SIG-M5 treated with dmso at 0.1 percent for 504 hours (cell line): ENCODE measurements at regions not wholly inside any gene's neighbourhood (a gene's known extent, or its start where the extent isn't known, plus 50 kb on each side); places are given as distances from the start of the nearest gene placed in this dataset.
"Not testable (repeated sequence)": the region's sequence is repeated elsewhere in the genome, so short reads cannot be mapped to it uniquely, and the experiment has no call there.

ENCODE experiments used
- DNase-seq: peaks from one replicate; lab custom pipeline; 2025; ENCODE audit not compliant: unreplicated experiment; lab: John Stamatoyannopoulos, UW

DNA sequence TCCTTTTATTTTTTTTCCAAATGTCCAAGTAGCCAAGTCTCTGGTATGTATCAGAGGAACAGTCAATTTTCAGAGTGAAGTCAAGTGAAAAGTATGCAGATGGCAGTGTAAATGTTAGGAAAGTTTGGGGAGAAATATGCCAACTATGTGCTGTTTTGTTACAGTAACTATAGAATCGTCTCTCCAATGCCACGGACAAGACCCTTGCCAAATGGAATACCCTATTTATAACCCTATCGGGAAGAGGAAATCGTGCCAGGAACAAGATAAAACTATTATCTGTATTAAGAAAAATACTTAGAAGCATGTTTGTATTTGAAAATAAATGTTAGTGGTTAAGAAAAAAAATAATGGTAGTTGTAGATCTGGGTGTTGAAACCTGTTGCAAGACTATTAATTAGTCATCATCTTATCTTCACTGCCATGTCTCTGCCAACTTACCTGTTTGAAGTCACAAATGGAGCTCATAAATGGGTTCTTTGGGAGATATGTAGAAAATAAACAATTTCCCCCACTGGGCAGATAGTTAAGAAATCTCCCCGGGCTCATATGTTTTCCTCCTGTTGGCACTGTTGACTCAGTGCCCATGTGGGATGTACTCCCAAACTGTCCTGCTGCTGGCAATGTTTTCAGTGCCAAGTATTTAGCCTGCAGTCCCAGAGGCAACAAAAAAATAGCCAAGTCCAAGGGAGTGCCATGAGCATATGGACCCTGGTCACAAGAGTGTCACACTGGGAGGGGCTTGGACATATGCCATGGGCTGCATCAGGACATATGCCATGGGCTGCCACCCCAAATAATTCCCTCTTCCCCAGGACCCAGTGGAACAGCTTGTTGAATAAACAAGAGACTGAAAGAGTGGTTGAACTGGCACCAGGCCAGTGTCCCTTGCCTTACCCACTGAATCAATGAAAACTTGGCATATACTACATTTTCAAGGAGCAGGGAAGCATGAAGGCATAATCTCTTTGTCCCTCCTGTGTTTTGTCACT, 366.9 kb downstream of the OSR1 start:
- peak; percentile 28 for DNase-seq

DNA sequence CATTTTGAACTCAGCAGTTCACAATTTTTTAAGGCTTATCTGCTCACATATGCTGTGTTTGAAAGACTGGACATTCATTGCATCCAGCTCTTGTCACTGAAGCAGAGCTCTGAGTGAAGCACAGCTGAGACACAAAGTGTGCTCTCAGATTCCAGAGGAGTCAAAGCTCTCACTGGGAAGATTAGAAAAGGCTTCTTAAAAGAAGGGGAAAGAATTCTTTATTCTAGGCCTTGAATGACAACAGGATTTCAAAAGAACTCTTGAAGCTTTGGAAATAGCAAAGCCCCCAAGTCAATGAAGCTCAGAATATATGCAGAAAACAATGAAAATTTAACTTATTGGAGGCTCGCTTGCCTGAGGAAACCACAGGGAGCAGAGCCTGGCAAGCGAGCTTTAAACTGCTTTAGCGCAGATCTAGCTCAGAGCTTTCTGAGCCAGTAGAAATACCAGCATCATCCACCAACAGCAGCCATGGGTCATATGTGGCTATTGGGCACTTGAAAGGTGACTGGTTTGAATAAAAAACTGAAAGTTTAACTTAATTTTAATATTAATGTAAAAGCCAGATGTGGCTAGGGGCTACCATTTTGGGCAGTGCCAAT, 369.7 kb downstream of the OSR1 start:
- DNase-seq: no peak

DNA sequence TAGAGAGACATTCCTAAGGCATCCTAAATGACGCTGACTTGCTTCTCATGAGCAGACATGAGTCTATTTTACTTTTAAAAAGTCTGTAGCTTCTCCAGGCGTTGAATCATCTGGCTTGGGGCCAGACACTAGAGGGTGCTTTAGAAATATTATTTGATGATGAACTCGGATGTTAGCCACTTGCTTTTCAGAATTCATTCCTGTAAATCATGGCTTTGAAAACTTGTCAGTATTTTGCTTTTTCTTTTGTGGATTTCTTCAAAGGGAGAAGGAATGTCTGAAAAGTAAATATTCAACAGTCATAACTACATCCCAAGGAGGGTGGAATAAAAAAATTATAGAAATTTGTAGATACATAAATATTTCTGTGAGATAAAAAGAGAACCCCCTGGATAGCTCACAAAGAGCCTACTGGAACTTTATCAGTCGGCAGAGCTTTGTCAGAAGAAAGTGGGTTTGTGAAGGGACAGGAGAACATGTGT, 370.8 kb downstream of the OSR1 start:
- DNase-seq: peak; percentile 5

DNA sequence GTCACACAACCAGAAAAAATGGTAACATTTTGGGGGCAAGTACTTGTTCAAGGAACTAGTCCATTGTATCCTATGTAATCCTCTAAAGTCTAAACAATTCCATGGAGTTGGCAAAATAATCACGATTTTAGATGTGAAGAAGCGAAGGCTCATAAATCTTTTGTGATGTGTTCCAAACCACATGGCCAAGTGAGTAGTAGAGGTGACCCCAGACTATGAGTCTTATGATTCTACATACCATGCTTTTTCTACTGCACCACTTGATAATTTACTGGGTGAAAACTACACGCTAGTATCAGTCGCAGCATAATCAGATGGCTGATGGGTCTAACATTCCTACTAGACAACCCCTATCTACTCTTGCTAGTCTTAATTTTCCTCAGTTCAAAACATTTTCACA, 371.4 kb downstream of the OSR1 start:
- DNase-seq: no peak

DNA sequence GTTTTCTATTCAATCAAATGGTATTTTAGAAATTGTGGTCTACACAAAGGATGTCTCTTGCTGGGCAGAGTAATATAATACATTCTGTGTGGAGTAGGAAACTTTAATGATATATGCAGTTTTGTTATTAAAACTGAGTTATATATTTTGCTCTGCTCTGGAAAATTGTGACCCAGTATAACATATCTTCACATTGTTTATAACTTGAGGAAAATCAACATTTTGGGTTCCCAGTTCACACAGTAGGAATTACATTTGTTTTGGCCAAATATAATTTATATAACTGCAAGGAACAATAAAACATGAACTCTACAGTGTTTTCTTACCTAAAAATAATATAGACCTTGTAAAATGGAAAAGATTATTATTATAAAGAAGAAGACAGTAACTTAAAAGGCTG, 372.4 kb downstream of the OSR1 start:
- DNase-seq: no peak

DNA sequence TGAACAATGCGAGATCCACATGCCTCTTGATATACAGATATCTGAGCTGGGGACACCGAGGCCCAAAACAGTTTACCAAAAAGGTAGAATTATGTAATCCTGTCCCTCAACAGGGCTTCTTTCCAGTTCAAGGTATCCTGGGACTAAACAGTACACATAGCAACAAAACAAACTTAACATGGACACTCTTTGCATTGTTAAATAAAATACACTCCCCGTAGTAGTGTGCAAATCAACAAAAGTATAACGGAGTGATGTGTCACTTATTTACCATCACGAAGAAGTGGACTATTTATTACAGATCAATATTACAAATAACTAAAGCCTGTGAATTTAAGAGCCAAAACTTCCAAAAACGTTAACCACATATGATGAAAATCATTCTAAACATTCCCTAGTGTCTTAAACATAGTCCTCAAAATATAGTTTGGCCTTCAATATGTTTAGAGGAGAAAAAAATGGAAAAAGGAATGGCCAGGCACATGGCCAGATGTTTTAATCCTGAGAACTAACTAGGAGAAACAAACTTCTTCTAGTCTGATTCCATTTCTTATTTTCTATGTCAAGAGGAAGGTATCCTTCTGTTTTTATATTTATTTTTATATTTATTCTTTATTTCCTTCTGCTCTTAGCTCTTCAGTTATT, 377.5 kb downstream of the OSR1 start:
- no peak for DNase-seq

DNA sequence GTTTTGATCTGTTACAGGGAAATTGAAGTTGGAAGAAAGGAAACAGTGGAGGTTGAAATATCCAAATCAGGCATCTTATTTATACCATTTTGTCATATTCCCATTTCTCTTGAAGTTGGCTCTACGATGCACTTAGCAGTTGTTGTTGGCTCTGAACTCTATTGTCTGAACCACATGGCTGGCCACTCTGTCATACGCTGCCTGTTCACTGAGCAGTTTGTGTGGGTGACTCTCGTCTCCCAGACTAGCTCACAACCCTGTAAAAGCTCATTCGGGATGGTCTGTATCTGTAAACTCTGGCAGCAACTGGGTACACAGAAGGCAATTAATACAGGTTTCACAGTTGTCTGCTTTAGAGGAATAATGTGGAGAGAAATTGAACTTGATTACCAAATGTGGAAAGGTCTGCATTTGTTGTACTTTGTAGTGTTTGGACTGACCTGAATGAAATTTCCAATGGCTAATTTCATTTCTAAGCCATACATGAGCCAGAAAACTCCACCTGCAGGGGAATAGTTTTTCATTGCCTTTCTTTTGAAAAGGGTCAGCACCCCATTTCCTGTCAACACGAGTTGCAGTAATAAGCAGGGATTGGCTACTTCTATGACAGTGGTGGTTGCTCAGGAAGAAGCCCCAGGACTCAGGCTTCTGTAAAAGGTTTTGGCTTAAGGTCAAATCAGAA, 378.2 kb downstream of the OSR1 start:
- DNase-seq: no peak

DNA sequence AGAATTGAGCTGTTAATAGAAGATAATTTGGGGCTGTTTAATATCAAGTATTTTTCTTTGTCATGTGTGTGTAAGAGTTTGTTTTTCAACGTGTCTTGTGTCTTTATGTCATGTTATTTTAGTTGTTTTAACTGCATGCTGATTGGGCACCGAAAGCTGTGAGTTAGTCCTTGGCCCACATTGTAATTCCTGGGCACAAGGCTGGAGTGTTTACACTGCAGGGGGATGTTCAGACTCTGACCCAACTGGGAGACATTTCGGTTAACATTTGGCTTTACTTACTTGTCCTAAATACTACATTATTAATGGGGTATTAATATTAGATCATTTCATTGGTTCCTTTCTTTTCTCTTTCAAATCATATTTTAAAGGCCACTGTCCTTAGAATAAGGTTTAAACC, 381.0 kb downstream of the OSR1 start:
- no peak for DNase-seq

DNA sequence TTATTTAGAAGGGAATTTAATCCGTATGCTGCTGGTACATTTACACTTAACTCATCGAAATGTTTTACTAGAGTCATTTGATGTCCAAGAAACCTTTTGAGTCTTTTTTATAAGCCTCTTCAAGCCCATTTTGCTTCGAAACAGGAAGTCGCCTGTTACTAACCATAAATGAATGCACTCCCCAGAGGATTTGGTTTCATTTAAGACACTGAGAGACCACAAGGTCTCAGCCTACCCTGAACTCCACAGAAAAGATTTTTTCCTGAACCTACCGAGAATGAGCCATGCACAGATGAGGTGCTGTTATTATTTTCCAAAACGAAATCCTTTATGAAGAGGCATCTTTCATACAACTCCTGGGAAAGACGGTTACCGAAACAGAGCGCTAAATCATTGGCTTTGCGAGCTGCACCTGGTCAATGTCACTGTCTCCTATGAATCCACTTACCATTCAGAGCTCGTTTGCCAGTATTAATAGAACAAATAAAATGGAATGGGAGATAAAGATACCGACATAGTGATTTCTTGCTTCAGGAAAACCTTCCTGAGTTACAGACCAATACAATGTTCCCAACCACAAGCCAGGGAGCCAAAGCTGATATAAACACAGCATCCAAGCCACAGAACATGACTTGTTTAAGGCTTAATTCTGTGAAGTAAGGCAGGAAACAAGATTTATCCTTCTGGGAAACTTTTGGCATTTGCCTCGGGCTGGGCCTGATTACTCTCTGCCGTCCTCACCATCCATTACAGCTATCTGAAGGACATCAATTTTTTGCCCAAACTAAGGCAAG, 382.1 kb downstream of the OSR1 start:
- DNase-seq: no peak

DNA sequence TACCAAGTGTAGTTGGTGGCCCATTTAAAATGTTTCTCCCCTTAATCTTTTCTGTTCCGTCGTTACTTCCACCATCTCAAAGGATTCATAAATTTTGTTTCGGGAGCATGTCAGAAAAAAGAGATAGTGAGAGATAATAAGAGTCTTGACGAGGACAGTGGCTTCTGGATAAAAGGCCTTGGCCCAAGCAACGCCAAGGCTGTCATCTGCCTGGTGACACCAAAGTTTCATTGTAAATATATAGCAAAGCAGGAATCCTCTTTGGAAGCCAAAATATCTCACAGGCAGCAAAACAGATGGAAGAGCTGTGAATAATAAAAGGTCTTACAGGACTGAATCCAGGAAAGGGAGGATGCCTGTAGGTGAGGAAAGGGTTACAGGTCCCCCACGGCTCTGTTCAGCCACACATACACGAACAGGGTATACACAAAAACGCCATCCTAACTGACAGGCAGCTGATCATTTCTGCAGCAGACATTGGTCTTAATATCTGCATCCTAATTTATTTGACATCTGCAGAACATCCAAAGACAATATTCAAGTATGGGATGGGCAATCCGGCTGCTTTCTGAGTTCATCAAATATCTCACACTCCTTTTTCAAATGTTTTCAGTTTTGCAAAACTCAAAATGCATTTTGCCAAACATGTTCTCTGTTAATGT, 382.8 kb downstream of the OSR1 start:
- no peak for DNase-seq

DNA sequence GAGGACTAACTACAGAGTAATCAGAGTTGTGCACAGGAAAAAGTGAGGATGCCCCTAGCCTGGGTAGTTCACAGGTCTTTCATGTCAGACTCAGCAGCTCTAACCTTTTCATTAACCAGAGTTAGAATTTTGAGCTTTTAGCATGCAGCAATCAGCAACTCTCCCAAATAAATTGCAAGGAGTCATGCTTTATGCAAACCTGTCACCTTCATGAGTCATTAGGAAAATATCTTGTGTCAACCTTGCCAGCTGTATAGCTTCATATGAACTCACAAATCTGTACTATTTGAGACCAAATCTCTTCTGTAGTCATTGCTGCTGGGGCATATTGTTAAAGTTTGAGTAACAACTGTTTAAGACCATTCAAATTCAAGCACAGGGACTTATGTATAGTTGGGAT, 382.3 kb upstream of the NT5C1B start:
- DNase-seq: no peak

DNA sequence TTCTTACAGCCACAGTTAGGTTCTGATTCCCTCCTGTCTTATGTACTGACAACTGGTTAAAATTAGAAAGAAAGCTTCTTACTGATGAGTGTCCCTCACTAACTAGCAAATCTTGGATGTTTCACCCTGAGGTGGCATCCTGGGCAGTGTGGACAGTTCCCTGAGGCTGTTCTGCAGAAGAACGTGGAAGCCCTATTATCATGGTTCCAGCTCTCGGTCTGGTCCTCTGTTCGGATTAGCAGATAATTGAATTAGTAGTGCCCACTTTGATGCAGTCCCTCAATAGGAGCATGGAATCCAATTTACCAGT, 381.7 kb upstream of the NT5C1B start:
- no peak for DNase-seq

DNA sequence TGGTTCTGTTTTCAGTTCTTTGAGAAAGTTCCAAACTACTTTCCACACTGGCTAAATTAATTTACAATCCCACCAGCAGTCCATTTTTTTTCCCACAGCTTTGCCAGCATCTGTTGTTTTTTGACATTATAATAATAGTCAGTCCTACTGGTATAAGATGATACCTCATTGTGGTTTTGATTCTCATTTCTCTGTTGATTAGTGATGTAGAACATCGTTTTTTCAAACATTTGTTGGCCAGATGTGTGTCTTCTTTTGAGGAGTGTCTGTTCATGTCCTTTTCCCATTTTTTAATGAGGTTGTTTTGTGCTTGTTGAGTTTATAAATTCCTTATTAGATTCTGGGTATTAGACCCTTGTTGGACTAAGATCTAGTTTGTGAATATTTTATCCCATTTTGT, 376.8 kb upstream of the NT5C1B start:
- DNase-seq: no peak

DNA sequence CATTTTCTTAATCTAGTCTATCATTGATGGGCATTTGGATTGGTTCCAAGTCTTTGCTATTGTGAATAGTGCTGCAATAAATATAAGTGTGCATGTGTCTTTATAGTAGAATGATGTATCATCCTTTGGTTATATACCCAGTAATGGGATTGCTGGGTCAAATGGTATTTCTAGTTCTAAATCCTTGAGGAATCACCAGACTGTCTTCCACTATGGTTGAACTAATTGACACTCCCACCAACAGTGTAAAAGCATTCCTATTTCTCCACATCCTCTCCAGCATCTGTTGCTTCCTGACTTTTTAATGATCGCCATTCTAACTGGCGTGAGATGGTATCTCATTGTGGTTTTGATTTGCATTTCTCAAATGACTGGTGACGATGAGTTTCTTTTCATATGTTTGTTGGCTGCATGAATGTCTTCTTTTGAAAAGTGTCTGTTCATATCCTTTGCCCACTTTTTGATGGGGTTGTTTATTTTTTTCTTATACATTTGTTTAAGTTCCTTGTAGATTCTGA, 374.4 kb upstream of the NT5C1B start:
- DNase-seq: not testable (repeated sequence)

DNA sequence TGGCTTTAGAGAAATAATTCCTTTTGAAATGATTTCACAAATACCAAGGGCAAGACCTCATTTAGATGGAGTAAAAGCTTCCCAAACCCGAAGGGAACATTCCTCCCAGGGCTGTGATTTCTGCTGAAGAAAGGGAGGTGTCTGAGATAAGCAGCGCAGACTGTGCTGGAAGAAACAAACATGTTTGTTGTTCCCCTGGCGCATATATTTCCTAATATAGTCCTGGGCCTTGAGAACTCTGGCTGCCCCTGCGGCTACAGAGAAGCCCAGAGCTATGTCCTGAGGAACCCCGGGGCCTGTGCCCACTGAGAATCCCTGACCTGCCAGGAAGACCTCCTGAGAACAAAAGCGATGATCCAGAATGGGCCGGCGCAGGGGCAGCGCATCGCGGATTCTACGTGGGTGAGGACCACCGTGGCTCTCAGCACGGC, 372.6 kb upstream of the NT5C1B start:
- no peak for DNase-seq

DNA sequence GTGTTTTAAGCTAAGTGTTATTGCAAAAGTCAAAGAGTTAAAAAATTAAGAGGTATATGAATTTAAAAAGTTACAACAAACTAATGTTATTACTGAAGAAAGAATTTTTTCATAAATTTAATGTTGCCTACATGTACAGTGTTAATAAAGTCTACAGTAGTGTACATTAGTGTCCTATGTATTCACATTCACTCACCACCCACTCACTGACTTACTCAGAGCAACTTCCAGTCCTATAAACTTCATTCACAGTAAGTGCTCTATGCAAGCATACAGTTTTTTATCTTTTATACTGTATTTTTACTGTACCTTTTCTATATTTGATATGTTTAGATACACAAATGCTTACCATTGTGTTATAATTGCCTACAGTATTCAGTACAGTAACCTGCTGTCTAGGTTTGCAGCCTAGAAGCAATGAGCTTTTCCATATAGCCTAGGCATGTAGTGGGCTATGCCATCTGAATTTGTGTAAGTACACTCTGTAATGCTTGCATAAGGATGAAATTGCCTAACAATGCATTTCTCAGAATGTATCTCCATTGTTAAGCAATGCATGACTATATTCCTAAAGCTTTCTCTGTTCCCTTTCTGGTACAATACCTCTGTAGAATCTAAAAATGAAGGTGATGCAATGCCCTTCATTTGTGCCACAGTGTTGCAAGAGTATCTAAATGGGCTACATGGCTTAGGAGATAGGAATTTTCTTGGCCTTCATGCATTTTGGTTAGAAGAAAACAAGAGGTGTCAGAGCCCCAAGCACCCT, 370.8 kb upstream of the NT5C1B start:
- peak; percentile 64 for DNase-seq

DNA sequence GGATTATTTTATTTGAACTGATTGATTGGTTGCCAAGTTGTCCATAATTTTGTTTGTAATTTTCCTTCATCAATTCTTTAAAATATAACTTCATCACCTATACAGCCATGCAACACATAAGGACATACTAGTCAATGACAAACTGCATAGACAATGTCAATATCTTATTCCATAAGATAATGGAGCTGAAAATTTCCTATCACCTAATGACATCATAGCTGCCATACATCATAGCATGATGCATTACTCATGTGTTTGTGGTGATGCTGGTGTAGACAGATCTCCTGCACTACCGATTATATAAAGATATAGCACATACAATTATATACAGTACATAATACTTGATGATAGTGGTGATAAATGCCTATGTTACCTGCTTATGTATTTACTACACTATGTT, 369.8 kb upstream of the NT5C1B start:
- no peak for DNase-seq

DNA sequence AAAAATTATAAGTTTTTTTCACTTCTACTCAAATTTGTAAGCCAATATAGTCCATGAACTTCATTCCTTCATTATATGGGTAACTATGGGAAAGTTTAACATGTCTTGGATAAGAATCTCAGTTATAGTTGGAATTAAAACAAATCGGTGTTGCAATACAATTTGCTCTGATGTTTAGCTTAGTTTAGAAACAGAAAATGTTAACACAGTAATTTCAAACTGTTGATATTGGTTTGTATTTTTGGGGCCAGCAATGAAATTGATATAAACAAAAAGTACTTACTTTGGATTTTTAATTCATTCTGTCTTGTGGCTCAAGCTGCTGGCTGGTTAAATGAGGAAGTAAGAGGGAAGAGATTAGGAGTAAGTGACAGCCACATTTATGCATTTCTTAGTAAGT, 368.5 kb upstream of the NT5C1B start:
- DNase-seq: no peak

DNA sequence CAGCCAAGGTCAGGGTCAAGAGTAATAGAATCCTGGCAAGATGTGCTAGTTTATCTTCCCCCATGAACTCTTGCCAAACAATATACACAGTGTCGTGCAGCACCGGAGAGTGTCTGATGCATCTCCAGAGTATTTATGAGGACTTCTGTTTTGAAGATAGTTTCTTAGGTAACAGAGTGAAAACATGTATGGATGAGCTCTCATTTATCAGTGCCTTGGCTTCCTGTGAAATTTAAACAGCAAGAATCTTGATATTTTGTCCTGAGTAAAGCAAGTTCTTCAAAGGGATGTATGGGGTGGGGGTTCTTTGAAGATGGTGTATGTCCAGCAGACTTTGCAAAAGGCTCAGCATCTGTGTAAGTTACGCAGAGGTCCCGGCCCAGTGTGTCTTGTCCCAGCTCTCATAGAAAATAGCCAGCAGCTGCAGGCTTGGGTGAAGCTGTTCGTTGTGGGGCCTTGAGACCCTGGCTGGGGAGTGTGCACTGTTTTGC, 361.0 kb upstream of the NT5C1B start:
- no peak for DNase-seq
